A549 (cell line): ENCODE measurements at regions not wholly inside any gene's neighbourhood (a gene's known extent, or its start where the extent isn't known, plus 50 kb on each side); places are given as distances from the start of the nearest gene placed in this dataset.

Experiments used
- BHLHE40 ChIP-seq: IDR thresholded peaks from 2 replicates; pipeline ENCODE4 v1.6.1; 2012; ENCODE audit warnings: low read depth, low read length, inconsistent platforms
- CEBPB ChIP-seq, 2 experiments: fragments of >200 bp in 1 of 2; sonication (Bioruptor Twin) in 1 of 2; formaldehyde crosslinking in 1 of 2; IDR thresholded peaks; 2 replicates each; pipeline ENCODE4 v1.6.1; 2012 to 2016
- CTCF ChIP-seq: fragments of >200 bp; sonication (Bioruptor Twin); formaldehyde crosslinking; IDR thresholded peaks from 3 replicates; pipeline ENCODE4 v1.5.1; 2016
- HMGXB4 ChIP-seq: fragments of 250-450 bp; sonication (Bioruptor Pico); IDR thresholded peaks from 2 replicates; pipeline ENCODE4 v1.5.0; 2021; ENCODE audit warnings: mild to moderate bottlenecking, moderate library complexity, borderline replicate concordance
- MYC ChIP-seq: IDR thresholded peaks from 2 replicates; pipeline ENCODE4 v1.6.1; 2012; ENCODE audit warnings: mild to moderate bottlenecking, inconsistent platforms, low read length, improper control_type of control experiment, borderline replicate concordance
- PHF8 ChIP-seq: fragments of 200-600 bp; sonication (generic); IDR thresholded peaks from 2 replicates; pipeline ENCODE4 v1.6.1; 2016; ENCODE audit warnings: low read depth, mild to moderate bottlenecking, antibody characterized with exemption, moderate library complexity, borderline replicate concordance
- POLR2A ChIP-seq: IDR thresholded peaks from 2 replicates; pipeline ENCODE4 v1.6.1; 2012; ENCODE audit warnings: mild to moderate bottlenecking, low read length
- SMC3 ChIP-seq: fragments of >200 bp; sonication (Bioruptor Twin); formaldehyde crosslinking; IDR thresholded peaks from 3 replicates; pipeline ENCODE4 v1.6.1; 2018; ENCODE audit warnings: inconsistent platforms

- TF ChIP-seq CTCF = no peak
- TF ChIP-seq HMGXB4 (CRISPR knock-in tag) = no peak
- TF ChIP-seq POLR2A = no peak
- TF ChIP-seq PHF8 = no peak
- TF ChIP-seq BHLHE40 = no peak
- TF ChIP-seq MYC = no peak
- no peak for TF ChIP-seq CEBPB (IDR thresholded peaks at IDR 0.05)
- TF ChIP-seq SMC3 = no peak
Observed at GRCh38 chr9:113800276-113800675, 75.8 kb upstream of the ZNF618 start.
